HG02973 (cell line): ENCODE measurements at regions not wholly inside any gene's neighbourhood (a gene's known extent, or its start where the extent isn't known, plus 50 kb on each side); places are given as distances from the start of the nearest gene placed in this dataset.
A peak's percentile ranks its signal among the peaks of the same experiment; 100 is the strongest.

Experiments
- ATAC-seq: cut with Tn5 transposase; IDR thresholded peaks from one replicate; pipeline ENCODE4 v1.9.1; 2021; ENCODE audit warnings: moderate library complexity; ENCODE audit not compliant: unreplicated experiment

DNA sequence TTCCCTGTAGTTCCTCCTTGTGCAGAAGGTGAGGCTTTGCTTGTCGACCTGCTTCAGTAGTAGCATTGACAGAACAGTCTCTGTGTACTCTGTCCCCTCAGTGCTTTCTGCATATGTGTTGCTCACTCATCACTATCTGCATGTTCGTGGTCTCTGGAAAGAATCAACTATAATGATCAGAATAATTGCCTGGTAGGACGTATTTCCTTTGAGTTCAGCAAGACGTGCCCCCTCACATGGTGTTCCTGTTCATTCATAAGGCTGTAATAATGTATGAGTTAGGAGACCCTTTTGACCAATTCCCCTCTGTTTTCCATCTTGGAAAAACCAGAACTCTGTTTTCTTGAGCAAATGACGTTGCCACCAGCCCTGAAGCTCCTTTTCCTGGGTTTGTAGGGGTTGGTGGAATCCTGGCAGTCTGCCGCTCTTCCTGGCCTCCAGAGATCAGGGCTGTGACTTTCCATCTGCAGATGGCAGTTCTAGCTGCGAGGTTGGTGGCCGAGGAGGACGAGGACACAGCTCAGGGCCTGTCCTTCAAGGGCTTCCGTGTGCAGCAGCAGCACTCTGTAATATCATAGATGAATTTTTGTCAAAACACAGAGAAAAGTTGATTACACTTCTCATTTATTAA, 61.9 kb downstream of the EXOSC2 start:
- no peak for ATAC-seq

- ATAC-seq: no peak
Measured at GRCh38 chr9:130756037-130756436, 62.5 kb downstream of the EXOSC2 start.

GRCh38 chr9:130756455-130757152, 63.0 kb downstream of the EXOSC2 start:
- no peak for ATAC-seq

DNA sequence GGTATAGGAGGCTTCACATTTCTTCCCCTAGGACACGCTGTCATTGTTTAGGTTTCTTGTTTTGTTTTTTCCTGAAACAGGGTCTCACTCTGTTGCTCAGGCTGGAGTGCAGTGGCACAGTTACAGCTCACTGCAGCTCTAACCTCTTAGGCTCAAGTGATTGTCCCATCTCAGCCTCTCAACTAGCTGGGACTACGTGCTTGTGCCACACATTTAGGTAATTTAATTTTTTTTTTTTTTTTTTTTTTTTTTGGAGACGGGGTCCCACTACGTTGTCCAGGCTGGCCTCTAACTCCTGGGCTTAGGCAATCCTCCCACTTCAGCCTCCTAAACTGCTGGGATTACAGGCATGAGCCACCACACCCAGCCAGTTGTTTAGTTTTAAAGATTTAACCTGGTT, 66.2 kb downstream of the EXOSC2 start:
- ATAC-seq: no peak

DNA sequence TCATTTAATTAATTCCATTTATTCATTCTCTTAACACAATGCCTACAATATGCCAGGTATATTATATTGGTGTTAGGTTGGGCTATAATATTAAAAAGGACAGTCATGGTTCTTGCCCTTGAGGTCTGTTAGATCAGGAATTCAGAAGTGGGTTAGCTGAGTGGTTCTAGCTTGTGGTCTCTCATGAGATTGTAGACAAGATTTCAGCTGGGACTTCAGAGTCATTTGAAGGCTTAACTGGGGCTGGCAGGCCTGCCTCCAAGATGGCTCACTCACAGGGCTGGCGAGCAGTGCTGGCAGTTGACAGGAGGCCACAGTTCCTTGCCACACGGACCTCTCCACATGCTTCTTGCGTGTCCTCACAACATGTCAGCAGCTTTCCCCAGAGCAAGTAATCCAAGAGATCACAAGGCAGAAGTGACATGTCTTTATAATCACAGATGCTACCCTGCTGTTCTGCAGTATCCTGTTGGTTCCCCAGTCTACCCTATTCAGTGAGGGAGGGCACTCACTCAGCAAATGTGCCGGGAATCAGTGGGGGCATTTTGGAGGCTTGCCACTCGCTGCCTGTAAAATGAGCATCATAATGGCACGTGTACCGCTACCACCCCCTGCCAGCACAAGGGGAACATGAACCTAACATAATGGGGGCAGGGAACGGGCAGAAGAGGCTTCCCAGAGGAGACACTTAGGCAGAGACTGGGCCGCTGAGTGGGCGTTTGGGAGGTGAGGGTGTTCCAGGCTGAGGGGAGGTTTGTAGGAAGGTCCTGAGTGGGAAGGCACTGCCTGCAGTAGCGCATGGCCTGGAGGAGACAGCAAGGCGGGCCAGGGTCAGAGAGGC, 70.0 kb downstream of the EXOSC2 start:
- ATAC-seq: no peak

- ATAC-seq: peak; percentile 65
Measured at GRCh38 chr9:130765137-130766020, 69.7 kb upstream of the ABL1 start.

GRCh38 chr9:130766021-130766926, 68.8 kb upstream of the ABL1 start:
- no peak for ATAC-seq

DNA sequence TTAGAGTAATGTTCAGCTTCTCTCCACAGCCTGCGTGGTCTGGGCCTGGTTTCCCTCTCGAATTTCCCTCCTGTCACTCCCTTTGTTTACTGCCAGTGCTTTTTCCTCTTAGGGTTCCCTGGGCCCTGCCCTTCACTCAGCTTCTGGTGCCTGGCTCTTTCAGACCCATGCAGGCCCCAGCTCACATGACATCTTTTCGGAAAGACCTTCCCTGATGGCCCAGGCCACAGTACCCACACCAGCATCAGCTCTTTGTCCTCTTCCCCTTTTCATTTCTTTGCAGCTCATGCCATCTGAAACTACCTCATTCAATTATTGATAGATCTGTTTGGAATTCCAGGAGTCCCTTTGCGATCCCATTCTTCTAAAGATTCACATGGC, 68.1 kb upstream of the ABL1 start:
- no peak for ATAC-seq

- no peak for ATAC-seq
Measured at GRCh38 chr9:130768265-130768664, 66.8 kb upstream of the ABL1 start.

DNA sequence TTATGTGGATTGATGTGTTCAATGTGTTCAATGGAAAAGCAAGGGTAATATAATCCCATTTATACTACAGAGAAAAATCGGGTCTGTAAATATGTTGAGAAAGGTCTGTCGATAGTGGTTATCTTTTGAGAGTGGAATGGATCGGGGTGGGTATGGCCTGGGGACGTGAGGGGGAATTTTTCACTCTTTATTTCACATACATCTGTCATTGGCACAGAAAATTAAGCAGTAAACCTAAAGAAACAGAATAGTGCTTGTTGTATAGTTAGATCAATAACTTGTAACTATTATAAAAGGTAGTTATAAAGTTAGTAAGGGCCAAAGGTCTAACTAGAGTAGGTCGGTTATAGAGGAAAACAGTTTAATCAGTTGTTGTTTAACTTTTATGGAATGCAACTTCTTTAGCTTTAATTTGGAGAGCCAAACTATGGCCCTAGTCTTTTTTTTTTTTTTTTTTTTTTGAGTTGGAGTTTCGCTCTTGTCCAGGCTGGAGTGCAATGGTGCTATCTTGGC, 66.1 kb upstream of the ABL1 start:
- ATAC-seq: no peak

- no peak for ATAC-seq
Measured at GRCh38 chr9:130770093-130770492, 65.0 kb upstream of the ABL1 start.

- ATAC-seq: no peak
Measured at GRCh38 chr9:130770679-130771442, 64.2 kb upstream of the ABL1 start.

- ATAC-seq: no peak
Measured at GRCh38 chr9:130772185-130772584, 62.9 kb upstream of the ABL1 start.

GRCh38 chr9:130774183-130774582, 60.9 kb upstream of the ABL1 start:
- ATAC-seq: no peak

- no peak for ATAC-seq
Measured at GRCh38 chr9:130775336-130775991, 59.6 kb upstream of the ABL1 start.

GRCh38 chr9:130779153-130779855, 55.8 kb upstream of the ABL1 start:
- no peak for ATAC-seq

DNA sequence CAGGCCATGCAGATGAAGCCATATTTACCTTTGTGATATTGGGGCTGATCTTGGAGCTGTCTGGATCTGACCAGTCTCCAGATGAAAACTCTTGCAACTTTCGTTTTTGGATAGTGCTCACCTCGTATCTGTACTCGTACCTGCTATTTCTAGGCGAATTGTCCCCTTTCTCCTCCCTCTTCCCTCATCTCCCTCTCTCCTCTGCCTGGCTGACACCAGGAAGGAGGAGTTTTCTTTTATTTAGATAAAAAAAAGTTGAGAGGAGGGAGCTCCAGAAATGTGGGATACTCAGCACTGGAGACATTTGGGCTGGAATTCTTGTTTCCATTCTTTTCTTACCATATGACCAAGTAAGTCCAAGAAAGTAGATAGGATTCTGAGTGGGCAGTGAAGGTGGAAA, 54.6 kb upstream of the ABL1 start:
- ATAC-seq: no peak
